ENCODE measurements at regions not wholly inside any gene's neighbourhood (a gene's known extent, or its start where the extent isn't known, plus 50 kb on each side); places are given as distances from the start of the nearest gene placed in this dataset.

GRCh38 chr18:51330148-51330547, 132.7 kb upstream of the MEX3C start:
- H3K36me3 ChIP-seq (ENCODE audit: insufficient read depth, low read length) = no peaks in the 10 kb centered on the region
- no peak for ATAC-seq (ENCODE audit: poor library complexity)
- H3K27me3 ChIP-seq (ENCODE audit: control insufficient read depth in 1 of 2, insufficient read depth in 2 of 2, low read length in 2 of 2) = no peaks in the 10 kb centered on the region
- no peak overlapping the region for H3K4me3 ChIP-seq (ENCODE audit: low read length)
- Mint-ChIP-seq H3K27ac (no peak overlapping the region), H3K4me3 (no peak overlapping the region), H3K9me3 (no peaks in the 10 kb centered on the region), H3K36me3 (ENCODE audit: low read depth) (no peaks in the 10 kb centered on the region), H3K4me1 (ENCODE audit: low read depth) (no peaks in the 10 kb centered on the region), H3K27me3 (peaks cover 21% of the 10 kb centered on the region)
- CTCF ChIA-PET = interaction anchor here (1.0 kb wide), 1 partner anchor 20 kb away, joined by 4 read pairs; no protein-coding TSS in a partner anchor
- H3K4me1 ChIP-seq (ENCODE audit: insufficient read depth, low read length) = no peaks in the 10 kb centered on the region
- TF ChIP-seq CTCF (IDR thresholded peaks at IDR 0.05) = no peak
- DNase-seq = no peak
- intact Hi-C loops (cut with DNase I, micrococcal nuclease) = no loop called here
- POLR2A ChIA-PET = no interaction called here
- H3K9me3 ChIP-seq (ENCODE audit: control insufficient read depth in 1 of 2, insufficient read depth in 1 of 2, low read length in 2 of 2) = no peaks in the 10 kb centered on the region
- no peak overlapping the region for H3K27ac ChIP-seq (ENCODE audit: low read depth in 1 of 2, low read length in 2 of 2)

GRCh38 chr18:51330739-51331138, 133.3 kb upstream of the MEX3C start:
- Mint-ChIP-seq H3K27ac (no peak overlapping the region), H3K36me3 (ENCODE audit: low read depth) (no peaks in the 10 kb centered on the region), H3K4me1 (ENCODE audit: low read depth) (no peaks in the 10 kb centered on the region), H3K4me3 (no peak overlapping the region), H3K9me3 (no peaks in the 10 kb centered on the region), H3K27me3 (peaks cover 22% of the 10 kb centered on the region)
- no peaks in the 10 kb centered on the region for H3K9me3 ChIP-seq (ENCODE audit: control insufficient read depth in 1 of 2, insufficient read depth in 1 of 2, low read length in 2 of 2)
- intact Hi-C loops (cut with DNase I, micrococcal nuclease) = no loop called here
- no peak overlapping the region for H3K4me3 ChIP-seq (ENCODE audit: low read length)
- no peaks in the 10 kb centered on the region for H3K4me1 ChIP-seq (ENCODE audit: insufficient read depth, low read length)
- POLR2A ChIA-PET = no interaction called here
- no peaks in the 10 kb centered on the region for H3K27me3 ChIP-seq (ENCODE audit: control insufficient read depth in 1 of 2, insufficient read depth in 2 of 2, low read length in 2 of 2)
- DNase-seq (no peak), ATAC-seq (ENCODE audit: poor library complexity) (no peak)
- H3K27ac ChIP-seq (ENCODE audit: low read depth in 1 of 2, low read length in 2 of 2) = no peak overlapping the region
- no peak for TF ChIP-seq CTCF (IDR thresholded peaks at IDR 0.05)
- no peaks in the 10 kb centered on the region for H3K36me3 ChIP-seq (ENCODE audit: insufficient read depth, low read length)
- CTCF ChIA-PET = interaction anchor here (1.0 kb wide), 1 partner anchor 20 kb away, joined by 4 read pairs; no protein-coding TSS in a partner anchor

- Mint-ChIP-seq H3K27me3 (peaks cover 32% of the 10 kb centered on the region), H3K36me3 (ENCODE audit: low read depth) (no peaks in the 10 kb centered on the region), H3K9me3 (no peaks in the 10 kb centered on the region), H3K4me1 (ENCODE audit: low read depth) (no peaks in the 10 kb centered on the region), H3K4me3 (no peak overlapping the region), H3K27ac (no peak overlapping the region)
- ATAC-seq (ENCODE audit: poor library complexity) (no peak), DNase-seq (no peak)
- intact Hi-C loops (cut with DNase I, micrococcal nuclease) = no loop called here
- H3K27ac ChIP-seq (ENCODE audit: low read depth in 1 of 2, low read length in 2 of 2) = no peak overlapping the region
- POLR2A ChIA-PET = no interaction called here
- no peak for TF ChIP-seq CTCF (IDR thresholded peaks at IDR 0.05)
- H3K4me3 ChIP-seq (ENCODE audit: low read length) = no peak overlapping the region
- no peaks in the 10 kb centered on the region for H3K9me3 ChIP-seq (ENCODE audit: control insufficient read depth in 1 of 2, insufficient read depth in 1 of 2, low read length in 2 of 2)
- no peaks in the 10 kb centered on the region for H3K4me1 ChIP-seq (ENCODE audit: insufficient read depth, low read length)
- peaks cover 0 to 17% of the 10 kb centered on the region in 2 experiments for H3K27me3 ChIP-seq (ENCODE audit: control insufficient read depth in 1 of 2, insufficient read depth in 2 of 2, low read length in 2 of 2)
- H3K36me3 ChIP-seq (ENCODE audit: insufficient read depth, low read length) = no peaks in the 10 kb centered on the region
- CTCF ChIA-PET = interaction anchor here (0.5 kb wide), 1 partner anchor 333 kb away, joined by 3 read pairs; no protein-coding TSS in a partner anchor
These were observed 139.9 kb upstream of the MEX3C start for GRCh38 chr18:51337406-51337805.

Measured in CD4-positive, alpha-beta T cell (primary cell).